ENCODE measurements at regions not wholly inside any gene's neighbourhood (a gene's known extent, or its start where the extent isn't known, plus 50 kb on each side); places are given as distances from the start of the nearest gene placed in this dataset.

DNA sequence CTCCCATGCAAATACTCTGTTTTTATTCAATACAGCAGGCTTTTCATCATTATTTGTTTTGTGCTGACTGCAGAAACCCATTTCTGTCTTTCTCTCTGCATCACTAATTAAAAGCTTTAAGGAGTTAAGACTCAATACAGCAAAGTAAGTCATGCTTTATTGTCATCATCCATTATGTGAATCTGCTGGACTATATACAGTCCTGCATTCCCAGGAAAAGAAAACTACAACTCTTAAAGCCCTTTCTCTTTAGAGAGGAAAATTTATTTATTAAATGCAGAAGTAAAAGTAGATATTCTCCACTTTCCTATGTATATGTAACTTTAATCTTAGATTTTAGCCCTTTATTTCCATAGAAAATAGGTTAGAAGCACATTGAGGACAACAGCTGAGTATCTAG is 706.6 kb upstream of the RGMB start:
- TF ChIP-seq, protein P1, sequence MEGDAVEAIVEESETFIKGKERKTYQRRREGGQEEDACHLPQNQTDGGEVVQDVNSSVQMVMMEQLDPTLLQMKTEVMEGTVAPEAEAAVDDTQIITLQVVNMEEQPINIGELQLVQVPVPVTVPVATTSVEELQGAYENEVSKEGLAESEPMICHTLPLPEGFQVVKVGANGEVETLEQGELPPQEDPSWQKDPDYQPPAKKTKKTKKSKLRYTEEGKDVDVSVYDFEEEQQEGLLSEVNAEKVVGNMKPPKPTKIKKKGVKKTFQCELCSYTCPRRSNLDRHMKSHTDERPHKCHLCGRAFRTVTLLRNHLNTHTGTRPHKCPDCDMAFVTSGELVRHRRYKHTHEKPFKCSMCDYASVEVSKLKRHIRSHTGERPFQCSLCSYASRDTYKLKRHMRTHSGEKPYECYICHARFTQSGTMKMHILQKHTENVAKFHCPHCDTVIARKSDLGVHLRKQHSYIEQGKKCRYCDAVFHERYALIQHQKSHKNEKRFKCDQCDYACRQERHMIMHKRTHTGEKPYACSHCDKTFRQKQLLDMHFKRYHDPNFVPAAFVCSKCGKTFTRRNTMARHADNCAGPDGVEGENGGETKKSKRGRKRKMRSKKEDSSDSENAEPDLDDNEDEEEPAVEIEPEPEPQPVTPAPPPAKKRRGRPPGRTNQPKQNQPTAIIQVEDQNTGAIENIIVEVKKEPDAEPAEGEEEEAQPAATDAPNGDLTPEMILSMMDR (IDR thresholded peaks at IDR 0.05): no peak
- no peak for TF ChIP-seq POLR2A (IDR thresholded peaks at IDR 0.05)
